ENCODE measurements at regions not wholly inside any gene's neighbourhood (a gene's known extent, or its start where the extent isn't known, plus 50 kb on each side); places are given as distances from the start of the nearest gene placed in this dataset.

- Mint-ChIP-seq H3K36me3 (no peaks in the 10 kb centered on the region), H3K9me3 (no peaks in the 10 kb centered on the region), H3K27ac (no peak overlapping the region)
- no peak for DNase-seq (ENCODE audit: low spot score in 2 of 2)
- ATAC-seq, result no peak
Observed at GRCh38 chr6:51550243-51550642, 537.2 kb downstream of the PKHD1 start.

DNA sequence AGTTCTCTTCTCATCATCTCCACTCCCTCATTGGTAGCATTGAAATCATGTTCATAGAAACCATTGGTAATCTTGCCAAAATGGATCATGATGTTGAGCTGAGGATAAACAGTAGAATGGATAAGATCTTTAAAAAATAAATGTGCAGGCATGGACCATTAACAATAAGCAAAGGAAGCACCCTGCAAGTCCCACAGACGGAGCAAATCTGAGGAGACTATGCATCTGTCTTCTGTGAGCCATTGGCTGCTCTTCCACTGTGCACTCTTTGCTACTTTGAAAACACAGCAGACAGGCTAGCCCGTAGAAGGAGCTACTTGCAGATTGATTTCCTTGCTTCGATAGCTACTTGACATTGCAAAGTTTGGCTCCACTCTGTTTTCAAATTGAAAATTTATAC is 535.0 kb downstream of the PKHD1 start:
- H3K36me3 Mint-ChIP-seq, result no peaks in the 10 kb centered on the region

GRCh38 chr6:51553246-51554015 is 534.0 kb downstream of the PKHD1 start:
- DNase-seq (ENCODE audit: low spot score in 2 of 2), result no peak
- Mint-ChIP-seq H3K27ac (no peak overlapping the region), H3K9me3 (peaks cover 0 to 4% of the 10 kb centered on the region in 2 donors), H3K36me3 (no peaks in the 10 kb centered on the region)
- no peak for ATAC-seq

More for the DNA sequence above, 535.0 kb downstream of the PKHD1 start:
- Mint-ChIP-seq H3K9me3 (peaks cover 0 to 4% of the 10 kb centered on the region in 2 donors), H3K27ac (no peak overlapping the region)
- DNase-seq (ENCODE audit: low spot score in 2 of 2) (no peak), ATAC-seq (no peak)

GRCh38 chr6:51554029-51554428 is 533.4 kb downstream of the PKHD1 start:
- H3K9me3 Mint-ChIP-seq, result peaks cover 0 to 4% of the 10 kb centered on the region in 2 donors
- no peaks in the 10 kb centered on the region for H3K36me3 Mint-ChIP-seq
- no peak overlapping the region for H3K27ac Mint-ChIP-seq
- DNase-seq (ENCODE audit: low spot score in 2 of 2) (no peak), ATAC-seq (no peak)

DNA sequence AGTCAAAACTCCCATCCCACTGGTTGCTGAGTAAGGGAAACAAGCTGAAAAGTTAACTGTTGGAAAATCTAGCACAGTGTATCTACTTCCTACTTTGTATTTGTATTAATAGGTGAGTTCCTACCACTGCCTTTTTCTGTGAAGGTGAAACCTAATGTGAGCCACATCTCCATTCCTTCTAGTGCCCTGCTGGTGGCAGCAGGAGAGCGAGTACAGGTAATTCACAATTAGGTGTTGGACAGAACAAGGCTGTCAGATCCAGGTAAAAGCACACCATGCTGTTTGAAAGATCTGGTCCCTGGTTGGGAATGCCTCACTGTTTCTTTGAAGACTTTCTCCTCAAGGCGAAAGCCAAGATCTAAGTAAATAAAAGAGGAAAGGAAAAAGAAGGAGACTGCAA is 528.4 kb downstream of the PKHD1 start:
- no peak overlapping the region for H3K27ac Mint-ChIP-seq
- ATAC-seq (no peak), DNase-seq (ENCODE audit: low spot score in 2 of 2) (no peak)
- peaks cover 0 to 4% of the 10 kb centered on the region in 2 donors for H3K9me3 Mint-ChIP-seq
- H3K36me3 Mint-ChIP-seq, result no peaks in the 10 kb centered on the region

DNA sequence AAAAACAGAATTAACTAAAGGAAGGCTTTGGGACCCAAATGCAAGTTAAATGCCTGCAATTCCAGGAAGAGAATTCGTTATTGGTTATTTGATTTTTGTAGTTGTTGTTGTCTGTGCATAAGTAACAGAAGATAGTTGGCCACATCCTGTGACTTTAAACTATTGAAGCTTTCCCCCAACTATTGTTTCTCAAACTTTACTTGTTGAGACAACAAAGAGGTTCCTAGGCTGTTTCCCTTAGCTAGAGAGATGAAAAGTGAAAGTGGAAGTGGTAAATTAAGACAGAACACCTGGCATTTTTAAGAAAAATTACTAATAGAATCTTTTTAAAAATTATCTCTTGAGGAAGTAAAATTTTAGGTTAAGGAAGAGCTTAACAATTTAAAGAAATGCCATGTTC is 525.2 kb downstream of the PKHD1 start:
- Mint-ChIP-seq H3K36me3 (no peaks in the 10 kb centered on the region), H3K9me3 (no peaks in the 10 kb centered on the region), H3K27ac (no peak overlapping the region)
- no peak for ATAC-seq
- DNase-seq (ENCODE audit: low spot score in 2 of 2), result no peak

All from activated naive CD4-positive, alpha-beta T cell treated with anti-CD3 and anti-CD28 coated beads, Interleukin-2, amount 50 U/mL, for 72 hours (primary cell).